Lower leg skin (tissue), 4 donors: ENCODE measurements at regions not wholly inside any gene's neighbourhood (a gene's known extent, or its start where the extent isn't known, plus 50 kb on each side); places are given as distances from the start of the nearest gene placed in this dataset.

Experiments used
- DNase-seq, 2 donors: peaks; one replicate each; pipeline ENCODE4 v3.0.0-alpha.2; 2019; ENCODE audit warnings: low spot score in 2 of 2
- H3K4me3 ChIP-seq: fragments of 200-600 bp; sonication (generic); 2 replicates; pipeline ENCODE4 v1.5.1; 2017; ENCODE audit warnings: mild to moderate bottlenecking, low read depth; ENCODE audit not compliant: poor library complexity, severe bottlenecking
- POLR2A ChIP-seq, 2 donors: fragments of 450-650 bp; IDR thresholded peaks; one replicate each; pipeline ENCODE4 v1.6.1; 2016 to 2017; ENCODE audit warnings: antibody characterized with exemption in 2 of 2, mild to moderate bottlenecking in 1 of 2, moderate library complexity in 1 of 2
- WGBS, 2 donors: methylation state at CpG; one replicate each; pipeline ENCODE4 v1.1.5; 2018; 5-methylcytosine and 5-hydroxymethylcytosine counted together
- intact Hi-C: fragments of 100-400 bp; cut with DNase I; formaldehyde crosslinking; loops from one replicate; pipeline ENCODE4 v1.15.0; 2023; ENCODE audit warnings: low total_unique reads
- TF ChIP-seq, protein P1 (sequence below), 3 donors: fragments of 450-650 bp; IDR thresholded peaks; one replicate each; pipeline ENCODE4 v1.5.1; 2016; ENCODE audit warnings: antibody characterized with exemption in 3 of 3, mild to moderate bottlenecking in 3 of 3, moderate library complexity in 2 of 3

DNA sequence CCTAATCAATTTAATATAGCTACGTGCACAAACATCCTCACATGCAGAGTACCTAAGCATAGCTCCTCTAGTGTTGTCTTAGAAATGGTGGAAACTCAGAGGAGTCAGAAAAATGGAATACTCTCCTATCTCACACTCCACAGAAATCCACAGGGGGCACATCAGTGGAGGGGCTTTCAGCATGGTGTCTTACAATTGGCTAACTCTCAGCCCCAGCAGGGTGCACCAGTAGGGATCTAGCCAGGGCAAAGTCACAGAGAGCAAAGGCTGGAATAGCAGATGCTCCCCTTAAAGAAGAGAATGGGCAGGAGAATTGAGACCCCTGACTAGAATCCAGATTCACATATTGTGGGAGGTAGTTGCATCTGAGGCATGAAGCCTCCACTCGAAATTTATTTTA lies 135.7 kb downstream of the MAIP1 start:
- intact Hi-C loops, result no loop called here
- no peak overlapping the region for H3K4me3 ChIP-seq
- WGBS, 2 donors, result 84 to 86% methylated on average over 2 of the region's 2 CpGs
- no peak for TF ChIP-seq POLR2A (IDR thresholded peaks at IDR 0.05)
- TF ChIP-seq, protein P1, sequence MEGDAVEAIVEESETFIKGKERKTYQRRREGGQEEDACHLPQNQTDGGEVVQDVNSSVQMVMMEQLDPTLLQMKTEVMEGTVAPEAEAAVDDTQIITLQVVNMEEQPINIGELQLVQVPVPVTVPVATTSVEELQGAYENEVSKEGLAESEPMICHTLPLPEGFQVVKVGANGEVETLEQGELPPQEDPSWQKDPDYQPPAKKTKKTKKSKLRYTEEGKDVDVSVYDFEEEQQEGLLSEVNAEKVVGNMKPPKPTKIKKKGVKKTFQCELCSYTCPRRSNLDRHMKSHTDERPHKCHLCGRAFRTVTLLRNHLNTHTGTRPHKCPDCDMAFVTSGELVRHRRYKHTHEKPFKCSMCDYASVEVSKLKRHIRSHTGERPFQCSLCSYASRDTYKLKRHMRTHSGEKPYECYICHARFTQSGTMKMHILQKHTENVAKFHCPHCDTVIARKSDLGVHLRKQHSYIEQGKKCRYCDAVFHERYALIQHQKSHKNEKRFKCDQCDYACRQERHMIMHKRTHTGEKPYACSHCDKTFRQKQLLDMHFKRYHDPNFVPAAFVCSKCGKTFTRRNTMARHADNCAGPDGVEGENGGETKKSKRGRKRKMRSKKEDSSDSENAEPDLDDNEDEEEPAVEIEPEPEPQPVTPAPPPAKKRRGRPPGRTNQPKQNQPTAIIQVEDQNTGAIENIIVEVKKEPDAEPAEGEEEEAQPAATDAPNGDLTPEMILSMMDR (IDR thresholded peaks at IDR 0.05), result no peak
- no peak for DNase-seq

DNA sequence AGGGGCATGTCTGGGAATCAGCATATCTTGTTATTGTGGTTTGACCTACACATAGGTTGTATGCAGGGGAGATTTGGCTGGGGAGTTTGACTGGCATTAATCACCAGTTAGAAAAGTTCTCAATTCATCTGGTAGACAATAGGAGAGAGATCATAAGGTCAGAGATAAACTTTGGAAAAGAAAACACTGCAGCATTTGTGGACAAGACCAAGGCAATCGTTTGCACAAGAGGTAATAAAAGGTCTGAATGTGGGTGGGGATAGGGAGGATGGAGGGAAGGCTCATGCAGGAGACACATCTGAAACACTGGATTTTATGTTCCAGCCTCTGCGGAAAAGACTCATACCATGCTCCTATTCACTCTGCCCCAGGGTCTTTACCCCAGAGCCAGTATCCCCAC lies 136.9 kb downstream of the MAIP1 start:
- intact Hi-C loops, result no loop called here
- 68 to 76% methylated on average over 2 of the region's 2 CpGs for WGBS, 2 donors
- H3K4me3 ChIP-seq, result no peak overlapping the region
- TF ChIP-seq POLR2A (IDR thresholded peaks at IDR 0.05), result no peak
- TF ChIP-seq, protein P1 (IDR thresholded peaks at IDR 0.05), result no peak
- no peak for DNase-seq

DNA sequence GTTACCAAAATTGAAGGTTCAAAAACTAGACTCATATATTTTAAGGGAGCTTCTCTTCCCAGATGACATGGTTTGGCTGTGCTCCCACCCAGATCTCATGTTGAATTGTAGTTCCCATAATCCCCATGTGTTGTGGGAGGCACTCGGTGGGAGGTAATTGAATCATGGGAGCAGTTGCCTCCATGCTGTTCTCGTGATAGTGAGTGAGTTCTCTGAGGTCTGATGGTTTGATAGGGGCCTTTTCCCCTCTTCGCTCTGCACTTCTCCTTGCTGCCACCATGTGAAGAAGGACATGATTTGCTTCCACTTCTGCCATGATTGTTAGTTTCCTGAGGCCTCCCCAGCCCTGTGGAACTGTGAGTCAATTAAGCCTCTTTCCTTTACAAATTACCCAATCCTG lies 140.1 kb downstream of the MAIP1 start:
- no peak for DNase-seq
- H3K4me3 ChIP-seq, result no peak overlapping the region
- intact Hi-C loops, result no loop called here
- TF ChIP-seq, protein P1 (IDR thresholded peaks at IDR 0.05), result no peak
- no peak for TF ChIP-seq POLR2A (IDR thresholded peaks at IDR 0.05)
- WGBS, 2 donors, result 88 to 93% methylated on average over 3 of the region's 3 CpGs

DNA sequence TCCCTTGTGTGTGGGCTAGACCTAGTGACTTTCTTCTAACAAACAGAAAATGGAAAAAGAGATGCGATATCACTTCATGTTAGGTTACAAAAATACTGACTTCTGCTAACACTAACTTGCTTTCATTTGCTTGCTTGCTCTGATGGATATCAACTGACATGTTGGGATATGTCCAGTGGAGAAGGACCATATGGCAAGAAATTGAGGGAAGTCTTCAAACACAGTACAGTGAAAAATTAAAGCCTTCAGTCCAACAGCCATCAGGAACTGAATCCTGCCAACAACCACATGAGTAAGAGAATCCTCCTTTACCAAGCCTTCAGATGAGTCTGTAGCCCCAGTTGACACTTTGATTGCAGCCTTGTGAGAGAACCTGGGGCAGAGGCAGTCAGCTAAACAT lies 143.9 kb downstream of the MAIP1 start:
- WGBS, 2 donors, result 100% methylated on average over 1 of the region's 1 CpG
- intact Hi-C loops, result no loop called here
- no peak for DNase-seq
- H3K4me3 ChIP-seq, result no peak overlapping the region
- TF ChIP-seq POLR2A (IDR thresholded peaks at IDR 0.05), result no peak
- TF ChIP-seq, protein P1 (IDR thresholded peaks at IDR 0.05), result no peak

DNA sequence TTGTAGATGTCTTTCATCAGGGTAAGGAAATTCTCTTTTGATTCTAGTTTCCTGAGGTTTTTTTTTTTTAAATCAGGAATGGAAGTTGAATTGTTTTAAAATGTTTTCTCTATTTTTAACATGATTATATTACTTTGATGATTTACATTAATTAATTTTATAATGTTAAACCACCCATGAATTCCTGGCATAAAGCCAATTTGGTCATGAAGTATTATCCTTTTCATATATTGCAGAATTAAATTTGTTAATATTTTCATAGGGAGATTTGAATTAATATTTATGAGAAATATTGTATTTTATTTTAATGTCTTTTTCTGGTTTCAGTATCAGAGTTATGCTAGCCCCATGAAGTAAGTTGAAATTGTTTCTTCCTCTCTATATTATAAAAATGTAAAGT lies 144.6 kb downstream of the MAIP1 start:
- no peak overlapping the region for H3K4me3 ChIP-seq
- TF ChIP-seq POLR2A (IDR thresholded peaks at IDR 0.05), result no peak
- intact Hi-C loops, result no loop called here
- DNase-seq, result no peak

DNA sequence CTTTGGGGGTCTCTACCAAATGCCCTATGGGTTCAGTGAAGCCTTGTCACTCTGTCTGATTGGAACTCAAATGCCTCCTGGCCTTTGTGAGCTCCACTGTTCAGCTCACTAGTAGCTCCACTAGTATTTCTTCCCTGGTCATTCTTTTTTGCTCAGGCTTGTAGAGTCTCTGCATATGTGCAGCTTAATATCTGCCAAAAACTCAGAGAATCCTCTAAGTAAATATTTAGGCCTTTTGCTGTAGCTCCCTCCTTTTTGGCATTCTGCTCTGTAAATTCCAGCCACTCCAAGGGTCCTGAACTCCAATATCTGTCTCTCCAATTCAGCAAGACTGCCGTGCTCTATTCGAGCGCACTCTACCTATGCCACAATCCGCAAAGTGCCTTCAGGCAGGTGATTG lies 146.5 kb downstream of the MAIP1 start:
- DNase-seq, result no peak
- intact Hi-C loops, result no loop called here
- H3K4me3 ChIP-seq, result no peak overlapping the region
- TF ChIP-seq POLR2A (IDR thresholded peaks at IDR 0.05), result no peak
- TF ChIP-seq, protein P1 (IDR thresholded peaks at IDR 0.05), result no peak
- WGBS, 2 donors, result 94% methylated on average over 4 of the region's 4 CpGs
